IMR-90 (cell line): ENCODE measurements at regions not wholly inside any gene's neighbourhood (a gene's known extent, or its start where the extent isn't known, plus 50 kb on each side); places are given as distances from the start of the nearest gene placed in this dataset.

Source experiments
- ATAC-seq: fragments of 200-7000 bp; cut with Tn5 transposase; 2 replicates; pipeline ENCODE4 v1.9.1; 2020; ENCODE audit warnings: low read depth, mild to moderate bottlenecking, moderate library complexity
- BruUV-seq: library from RNA; stranded (reverse); fragments of 400-500 nt; replicated peaks from 2 replicates; lab custom pipeline; 2021; lab: Mats Ljungman, UMichigan
- CTCF ChIA-PET: fragments of 300-600 bp; formaldehyde crosslinking; extraction: SDS; loops from one replicate; lab custom pipeline; 2021; ENCODE audit warnings: antibody characterized with exemption; lab: Yijun Ruan, JAX
- POLR2A ChIA-PET: fragments of 300-600 bp; sonication (Branson Sonifier 250); formaldehyde crosslinking; loops from one replicate; lab custom pipeline; 2022; ENCODE audit warnings: antibody characterized with exemption; ENCODE audit not compliant: unreplicated experiment; lab: Charles Lee
- DNase-seq: peaks from one replicate; pipeline ENCODE4 v3.0.0; 2013
- H2AFZ ChIP-seq: replicated peaks from 2 replicates; pipeline ENCODE3; 2013; ENCODE audit warnings: low read length, mild to moderate bottlenecking; ENCODE audit not compliant: poor library complexity
- H2AK5ac ChIP-seq: 2 replicates; pipeline ENCODE4 v1.6.1; 2013; ENCODE audit warnings: low read depth, low read length, inconsistent platforms
- H2AK9ac ChIP-seq: replicated peaks from 2 replicates; pipeline ENCODE3; 2013; ENCODE audit warnings: mild to moderate bottlenecking, low read depth, low read length, moderate library complexity; ENCODE audit not compliant: poor library complexity
- H2BK120ac ChIP-seq: 2 replicates; pipeline ENCODE4 v1.6.1; 2013; ENCODE audit warnings: low read depth, low read length, inconsistent platforms
- H2BK15ac ChIP-seq: 3 replicates; pipeline ENCODE4 v1.6.1; 2013; ENCODE audit warnings: low read depth, low read length, inconsistent platforms
- H2BK20ac ChIP-seq: 2 replicates; pipeline ENCODE4 v1.6.1; 2013; ENCODE audit warnings: low read depth, mild to moderate bottlenecking, inconsistent platforms, low read length, moderate library complexity
- H2BK5ac ChIP-seq: 2 replicates; pipeline ENCODE4 v1.6.1; 2013; ENCODE audit warnings: mild to moderate bottlenecking, low read depth, low read length, inconsistent platforms; ENCODE audit not compliant: poor library complexity, severe bottlenecking
- H3K14ac ChIP-seq: replicated peaks from 2 replicates; pipeline ENCODE4 v1.6.1; 2013; ENCODE audit warnings: low read depth, low read length, inconsistent platforms
- H3K18ac ChIP-seq: 2 replicates; pipeline ENCODE4 v1.6.1; 2013; ENCODE audit warnings: low read depth, low read length, control low read depth
- H3K23ac ChIP-seq: 2 replicates; pipeline ENCODE4 v1.6.1; 2013; ENCODE audit warnings: low read depth, low read length, inconsistent platforms
- H3K27ac ChIP-seq: 2 replicates; pipeline ENCODE4 v1.5.1; 2013; ENCODE audit warnings: mild to moderate bottlenecking, control low read depth, low read length; ENCODE audit not compliant: insufficient read depth
- H3K27me3 ChIP-seq: 2 replicates; pipeline ENCODE4 v1.6.1; 2013; ENCODE audit warnings: low read length; ENCODE audit not compliant: control insufficient read depth, insufficient read depth
- H3K36me3 ChIP-seq: 2 replicates; pipeline ENCODE4 v1.6.1; 2013; ENCODE audit warnings: low read length, mixed read lengths; ENCODE audit not compliant: control insufficient read depth, insufficient read depth
- H3K4ac ChIP-seq: 2 replicates; pipeline ENCODE4 v1.6.1; 2013; ENCODE audit warnings: low read depth, low read length, inconsistent platforms
- H3K4me1 ChIP-seq: 2 replicates; pipeline ENCODE4 v1.6.1; 2013; ENCODE audit warnings: low read length, mixed read lengths; ENCODE audit not compliant: control insufficient read depth, insufficient read depth
- H3K4me2 ChIP-seq: 2 replicates; pipeline ENCODE4 v1.6.1; 2013; ENCODE audit warnings: low read depth, mild to moderate bottlenecking, control low read depth, low read length, moderate library complexity
- H3K4me3 ChIP-seq: 2 replicates; pipeline ENCODE4 v1.5.1; 2013; ENCODE audit warnings: low read depth, mild to moderate bottlenecking, control low read depth, low read length, moderate library complexity; ENCODE audit not compliant: insufficient read depth
- H3K56ac ChIP-seq: 2 replicates; pipeline ENCODE4 v1.6.1; 2013; ENCODE audit warnings: low read length, inconsistent platforms; ENCODE audit not compliant: insufficient read depth; ENCODE audit errors: extremely low read depth
- H3K79me1 ChIP-seq, 2 experiments: 2 replicates each; pipeline ENCODE4 v1.6.1; 2013; ENCODE audit warnings: low read length in 2 of 2, inconsistent platforms in 1 of 2, low read depth in 1 of 2
- H3K9ac ChIP-seq: 2 replicates; pipeline ENCODE4 v1.6.1; 2013; ENCODE audit warnings: low read depth, low read length, control low read depth
- H3K9me1 ChIP-seq: 2 replicates; pipeline ENCODE4 v1.6.1; 2013; ENCODE audit warnings: low read length, inconsistent platforms; ENCODE audit not compliant: insufficient read depth
- H3K9me3 ChIP-seq: 2 replicates; pipeline ENCODE4 v1.6.1; 2013; ENCODE audit warnings: low read length; ENCODE audit not compliant: control insufficient read depth, insufficient read depth
- H4K20me1 ChIP-seq: 2 replicates; pipeline ENCODE4 v1.6.1; 2013; ENCODE audit warnings: low read length, inconsistent platforms; ENCODE audit not compliant: insufficient read depth
- H4K5ac ChIP-seq: 2 replicates; pipeline ENCODE4 v1.6.1; 2013; ENCODE audit warnings: mild to moderate bottlenecking, low read depth, low read length, control low read depth
- H4K8ac ChIP-seq, 2 experiments: 2 replicates each; pipeline ENCODE4 v1.6.1; 2013; ENCODE audit warnings: low read depth in 2 of 2, low read length in 2 of 2, control low read depth in 1 of 2, inconsistent platforms in 1 of 2
- H4K91ac ChIP-seq: 2 replicates; pipeline ENCODE4 v1.6.1; 2013; ENCODE audit warnings: low read depth, low read length, inconsistent platforms; ENCODE audit not compliant: insufficient read depth
- BHLHE40 ChIP-seq: fragments of 150-350 bp; IDR thresholded peaks from 2 replicates; pipeline ENCODE4 v1.6.1; 2016; ENCODE audit warnings: mild to moderate bottlenecking, low read depth, low read length
- CEBPB ChIP-seq: IDR thresholded peaks from 2 replicates; pipeline ENCODE4 v1.6.1; 2012; ENCODE audit warnings: low read depth, low read length, improper control_type of control experiment
- CTCF ChIP-seq: conservative IDR thresholded peaks from 2 replicates; pipeline ENCODE4 v1.5.1; 2012; ENCODE audit warnings: mild to moderate bottlenecking, low read depth, low read length, improper control_type of control experiment
- FOS ChIP-seq: fragments of 150-350 bp; IDR thresholded peaks from 2 replicates; pipeline ENCODE4 v1.6.1; 2016; ENCODE audit warnings: low read depth, low read length
- MAFK ChIP-seq: IDR thresholded peaks from 2 replicates; pipeline ENCODE4 v1.6.1; 2012; ENCODE audit warnings: low read depth, low read length, improper control_type of control experiment
- MXI1 ChIP-seq: IDR thresholded peaks from 2 replicates; pipeline ENCODE4 v1.6.1; 2012; ENCODE audit warnings: low read depth, mild to moderate bottlenecking, low read length, moderate library complexity, borderline replicate concordance
- NFE2L2 ChIP-seq: fragments of 150-350 bp; IDR thresholded peaks from 2 replicates; pipeline ENCODE4 v1.6.1; 2016; ENCODE audit warnings: low read depth, mild to moderate bottlenecking, low read length
- POLR2A ChIP-seq: IDR thresholded peaks from 2 replicates; pipeline ENCODE4 v1.6.1; 2012; ENCODE audit warnings: mild to moderate bottlenecking, low read depth, low read length
- RAD21 ChIP-seq: IDR thresholded peaks from 2 replicates; pipeline ENCODE4 v1.6.1; 2012; ENCODE audit warnings: low read length, improper control_type of control experiment
- RCOR1 ChIP-seq: IDR thresholded peaks from 2 replicates; pipeline ENCODE4 v1.6.1; 2012; ENCODE audit warnings: mild to moderate bottlenecking, low read length, improper control_type of control experiment; ENCODE audit not compliant: insufficient replicate concordance
- RFX5 ChIP-seq: IDR thresholded peaks from 2 replicates; pipeline ENCODE4 v1.8.0; 2012; ENCODE audit warnings: low read depth, mild to moderate bottlenecking, low read length, moderate library complexity
- SMC3 ChIP-seq: fragments of 150-350 bp; IDR thresholded peaks from 2 replicates; pipeline ENCODE4 v1.6.1; 2016; ENCODE audit warnings: low read depth, mild to moderate bottlenecking, antibody characterized with exemption, low read length, moderate library complexity
- WGBS, 2 experiments: methylation state at CpG; one replicate each; pipeline versions ENCODE4 v1.1.5 to v1.1.7; 2013; ENCODE audit warnings: missing lambda C conversion rate in 2 of 2; ENCODE audit not compliant: insufficient read length in 1 of 2; ENCODE audit errors: extremely low coverage in 2 of 2; 5-methylcytosine and 5-hydroxymethylcytosine counted together
- dilution Hi-C: fragments of 300-500 bp; cut with HindIII; formaldehyde crosslinking; loops from one replicate; pipeline ENCODE4 v1.14.3; 2018; ENCODE audit warnings: low sequenced_read_pairs; ENCODE audit not compliant: unreplicated experiment
- in situ Hi-C: fragments of 300-500 bp; cut with MboI; formaldehyde crosslinking; loops from 3 replicates; pipeline ENCODE4 v1.14.3; 2019; ENCODE audit warnings: low sequenced_read_pairs, inconsistent platforms, mixed read lengths
- intact Hi-C: fragments of 100-400 bp; cut with micrococcal nuclease; formaldehyde crosslinking; loops from 2 replicates; pipeline ENCODE4 v1.10.0; 2022
- TF ChIP-seq, protein P1 (sequence below): fragments of 150-350 bp; IDR thresholded peaks from 2 replicates; pipeline ENCODE4 v1.6.1; 2017; ENCODE audit warnings: mild to moderate bottlenecking, antibody characterized with exemption, low read length, low read depth

DNA sequence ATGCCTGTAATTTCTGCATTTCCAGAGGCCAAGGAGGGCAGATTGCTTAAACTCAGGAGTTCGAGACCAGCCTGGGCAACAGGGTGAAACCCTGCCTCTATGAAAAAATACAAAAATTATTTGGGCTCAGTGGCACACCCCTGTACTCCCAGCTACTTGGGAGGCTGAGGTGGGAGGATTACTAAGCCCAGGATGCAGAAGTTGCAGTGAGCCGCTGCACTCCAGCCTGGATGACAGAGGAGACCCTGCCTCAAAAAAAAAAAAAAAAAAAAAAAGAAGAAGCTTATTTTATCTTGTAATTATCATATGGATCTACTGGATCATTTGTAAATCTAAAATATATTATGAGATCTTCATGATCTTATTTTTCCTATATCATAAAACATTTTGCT lies 84.1 kb downstream of the PPCDC start:
- no CpG with 5 or more reads among the region's 2 CpGs for WGBS, 2 experiments
- Histone ChIP-seq H3K4ac (peak overlapping the region; percentile 52; the same call in 1 of the 2 replicates), H2AFZ (no peak overlapping the region), H3K23ac (no peak overlapping the region), H3K56ac (no peak overlapping the region), H2BK5ac (no peak overlapping the region), H3K18ac (no peak overlapping the region), H4K91ac (no peak overlapping the region), H3K4me2 (no peak overlapping the region), H3K36me3 (no peaks in the 10 kb centered on the region), H4K5ac (no peak overlapping the region), H3K27ac (no peak overlapping the region), H3K4me1 (peaks cover 9% of the 10 kb centered on the region), H2BK120ac (0 out of 2 replicates have a peak overlapping the region, but pooled peaks have one; percentile 9), H2BK15ac (no peak overlapping the region), H3K79me1 (no peaks in the 10 kb centered on the region), H3K9me1 (peaks cover 15% of the 10 kb centered on the region), H2BK20ac (no peak overlapping the region), H3K9me3 (no peaks in the 10 kb centered on the region), H3K14ac (no peak overlapping the region), H2AK9ac (no peak overlapping the region), H2AK5ac (no peak overlapping the region), H3K27me3 (peaks cover 6% of the 10 kb centered on the region; the same call in 1 of the 2 replicates), H4K8ac (no peak overlapping the region), H3K4me3 (no peak overlapping the region), H3K9ac (no peak overlapping the region), H4K20me1 (peaks cover 6% of the 10 kb centered on the region)
- BruUV-seq = no TSS peak
- DNase-seq (no peak), ATAC-seq (no peak)
- no peak for TF ChIP-seq MAFK
- no peak for TF ChIP-seq POLR2A
- TF ChIP-seq RAD21 = no peak
- TF ChIP-seq CEBPB = no peak
- TF ChIP-seq MXI1 = no peak
- no peak for TF ChIP-seq FOS
- TF ChIP-seq BHLHE40 = no peak
- no peak for TF ChIP-seq NFE2L2
- no peak for TF ChIP-seq SMC3
- no peak for TF ChIP-seq RCOR1
- TF ChIP-seq, protein P1, sequence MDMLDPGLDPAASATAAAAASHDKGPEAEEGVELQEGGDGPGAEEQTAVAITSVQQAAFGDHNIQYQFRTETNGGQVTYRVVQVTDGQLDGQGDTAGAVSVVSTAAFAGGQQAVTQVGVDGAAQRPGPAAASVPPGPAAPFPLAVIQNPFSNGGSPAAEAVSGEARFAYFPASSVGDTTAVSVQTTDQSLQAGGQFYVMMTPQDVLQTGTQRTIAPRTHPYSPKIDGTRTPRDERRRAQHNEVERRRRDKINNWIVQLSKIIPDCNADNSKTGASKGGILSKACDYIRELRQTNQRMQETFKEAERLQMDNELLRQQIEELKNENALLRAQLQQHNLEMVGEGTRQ = no peak
- no peak for TF ChIP-seq RFX5
- TF ChIP-seq CTCF = no peak
- in situ Hi-C loops = no loop called here
- dilution Hi-C loops = no loop called here
- ChIA-PET CTCF (interaction anchor here (1.6 kb wide), 1 partner anchor 97 kb away, joined by 4 read pairs; no protein-coding TSS in a partner anchor), POLR2A (no interaction called here)
- intact Hi-C loops = no loop called here
